H1 (cell line): ENCODE measurements at regions not wholly inside any gene's neighbourhood (a gene's known extent, or its start where the extent isn't known, plus 50 kb on each side); places are given as distances from the start of the nearest gene placed in this dataset.

Experiments used
- BRCA1 ChIP-seq: IDR thresholded peaks from 2 replicates; pipeline ENCODE4 v1.6.1; 2012; ENCODE audit warnings: low read depth, low read length, improper control_type of control experiment
- CHD1 ChIP-seq: IDR thresholded peaks from 2 replicates; pipeline ENCODE4 v1.6.1; 2012; ENCODE audit warnings: low read depth, low read length, improper control_type of control experiment
- EZH2 ChIP-seq: fragments of 200-600 bp; sonication (generic); IDR thresholded peaks from 2 replicates; pipeline ENCODE4 v1.7.1; 2012; ENCODE audit warnings: low read depth, mild to moderate bottlenecking, moderate library complexity, low read length, inconsistent platforms; ENCODE audit not compliant: severe bottlenecking
- HDAC6 ChIP-seq: IDR thresholded peaks from one replicate; pipeline ENCODE4 v1.7.1; 2012; ENCODE audit warnings: low read depth, mild to moderate bottlenecking, inconsistent platforms, low read length, moderate library complexity

- TF ChIP-seq CHD1: no peak
- no peak for TF ChIP-seq BRCA1
- no peak for TF ChIP-seq EZH2
- no peak for TF ChIP-seq HDAC6
- TF ChIP-seq, all 59 proteins: peak for 0
Measured at GRCh38 chr14:27712364-27712763, 1054.2 kb upstream of the FOXG1 start (continued).
